HCT116 (cell line): ENCODE measurements at regions not wholly inside any gene's neighbourhood (a gene's known extent, or its start where the extent isn't known, plus 50 kb on each side); places are given as distances from the start of the nearest gene placed in this dataset.

Experiments
- ATAC-seq: fragments of 200-7000 bp; cut with Tn5 transposase; 2 replicates; pipeline ENCODE4 v1.9.1; 2020; ENCODE audit warnings: mild to moderate bottlenecking, moderate library complexity
- BruUV-seq: library from RNA; stranded (reverse); fragments of 400-500 nt; replicated peaks from 2 replicates; lab custom pipeline; 2021; lab: Mats Ljungman, UMichigan
- CTCF ChIA-PET: fragments of 300-600 bp; sonication (Branson Sonifier 250); formaldehyde crosslinking; loops from one replicate; lab custom pipeline; 2021; ENCODE audit warnings: antibody characterized with exemption; lab: Charles Lee
- POLR2A ChIA-PET: fragments of 300-600, 350-600 bp; sonication (Branson Sonifier 250); formaldehyde crosslinking; loops from one replicate; lab custom pipeline; 2021; ENCODE audit warnings: antibody characterized with exemption; lab: Charles Lee
- RAD21 ChIA-PET, 2 experiments: fragments of 300-600 bp; sonication (Branson Sonifier 250); formaldehyde crosslinking; loops; one replicate each; lab custom pipeline; 2023; ENCODE audit warnings: low total read pairs in 2 of 2; ENCODE audit not compliant: uncharacterized antibody in 2 of 2, unreplicated experiment in 2 of 2, low non-redundant PET in 1 of 2; lab: Charles Lee
- DNase-seq: peaks from one replicate; pipeline ENCODE4 v3.0.0-alpha.2; 2010; ENCODE audit warnings: low read depth, low spot score
- H2AFZ ChIP-seq: fragments of 200-600 bp; shearing (Covaris generic), sonication (generic); 2 replicates; pipeline ENCODE4 v1.6.1; 2017; ENCODE audit warnings: low read depth, mixed run types, mixed read lengths, antibody characterized with exemption, low read length; ENCODE audit not compliant: poor library complexity, severe bottlenecking
- H3K27ac ChIP-seq: 2 replicates; pipeline ENCODE4 v1.5.1; 2012; ENCODE audit warnings: low read depth, low read length
- H3K27me3 ChIP-seq: fragments of 200-600 bp; sonication (generic); 2 replicates; pipeline ENCODE4 v1.6.1; 2016; ENCODE audit warnings: mixed run types, low read length, mixed read lengths; ENCODE audit not compliant: insufficient read depth
- H3K36me3 ChIP-seq, 2 experiments: fragments of 200-500 bp in 1 of 2; fragments of 200-600 bp in 1 of 2; sonication (Bioruptor generic) in 1 of 2; sonication (generic) in 1 of 2; 2 replicates each; pipeline versions ENCODE4 v1.5.1 to v1.6.1; 2014 to 2016; ENCODE audit warnings: low read length in 2 of 2, inconsistent platforms in 1 of 2, mixed read lengths in 1 of 2, mixed run types in 1 of 2; ENCODE audit not compliant: insufficient read depth in 2 of 2, control insufficient read depth in 1 of 2
- H3K4me1 ChIP-seq, 2 experiments: fragments of 200-600 bp in 1 of 2; sonication (generic) in 1 of 2; 2 replicates each; pipeline versions ENCODE4 v1.5.1 to v1.6.1; 2012 to 2017; ENCODE audit warnings: low read length in 2 of 2, inconsistent platforms in 1 of 2, mild to moderate bottlenecking in 1 of 2, mixed read lengths in 1 of 2, mixed run types in 1 of 2, moderate library complexity in 1 of 2; ENCODE audit not compliant: insufficient read depth in 2 of 2, control insufficient read depth in 1 of 2
- H3K4me2 ChIP-seq: fragments of 200-600 bp; sonication (generic); 2 replicates; pipeline ENCODE4 v1.6.1; 2017; ENCODE audit warnings: mixed run types, low read length, mixed read lengths
- H3K4me3 ChIP-seq, 2 experiments: fragments of 200-600 bp in 1 of 2; sonication (generic) in 1 of 2; replicated peaks in 1 of 2; 2 replicates each; pipeline ENCODE4 v1.5.1; 2011 to 2016; ENCODE audit warnings: low read length in 2 of 2, control low read depth in 1 of 2, low read depth in 1 of 2, mild to moderate bottlenecking in 1 of 2, mixed read lengths in 1 of 2, mixed run types in 1 of 2
- H3K79me2 ChIP-seq: fragments of 200-600 bp; sonication (generic); 2 replicates; pipeline ENCODE4 v1.6.1; 2017; ENCODE audit warnings: mild to moderate bottlenecking, mixed run types, low read length, moderate library complexity, mixed read lengths; ENCODE audit not compliant: insufficient read depth
- H3K9ac ChIP-seq: fragments of 200-600 bp; sonication (generic); 2 replicates; pipeline ENCODE4 v1.6.1; 2016; ENCODE audit warnings: low read length, mixed read lengths
- H3K9me2 ChIP-seq: fragments of 200-600 bp; sonication (generic), shearing (Covaris generic); 2 replicates; pipeline ENCODE4 v1.6.1; 2017; ENCODE audit warnings: mixed run types, mild to moderate bottlenecking, moderate library complexity; ENCODE audit not compliant: insufficient read depth
- H3K9me3 ChIP-seq, 2 experiments: fragments of 200-500 bp in 1 of 2; fragments of 200-600 bp in 1 of 2; sonication (Bioruptor generic) in 1 of 2; sonication (generic) in 1 of 2; 2 replicates each; pipeline ENCODE4 v1.6.1; 2014 to 2017; ENCODE audit warnings: low read length in 2 of 2, mixed read lengths in 2 of 2, inconsistent platforms in 1 of 2, low read depth in 1 of 2, mild to moderate bottlenecking in 1 of 2, mixed run types in 1 of 2, moderate library complexity in 1 of 2; ENCODE audit not compliant: control insufficient read depth in 1 of 2, insufficient read depth in 1 of 2
- H4K20me1 ChIP-seq: fragments of 200-600 bp; sonication (generic), shearing (Covaris generic); 2 replicates; pipeline ENCODE4 v1.6.1; 2017; ENCODE audit warnings: mixed run types, mild to moderate bottlenecking, moderate library complexity; ENCODE audit not compliant: insufficient read depth
- CEBPB ChIP-seq: IDR thresholded peaks from 2 replicates; pipeline ENCODE4 v1.6.1; 2012; ENCODE audit warnings: low read depth
- EGR1 ChIP-seq: IDR thresholded peaks from 2 replicates; pipeline ENCODE4 v1.6.1; 2012; ENCODE audit warnings: low read depth
- ELF1 ChIP-seq: IDR thresholded peaks from 2 replicates; pipeline ENCODE4 v1.6.1; 2012; ENCODE audit warnings: low read depth, borderline replicate concordance
- EZH2 ChIP-seq: fragments of 200-600 bp; sonication (generic); IDR thresholded peaks from 2 replicates; pipeline ENCODE4 v1.6.1; 2017; ENCODE audit warnings: antibody characterized with exemption, mixed run types
- EZH2phosphoT487 ChIP-seq: fragments of 200-600 bp; IDR thresholded peaks from 2 replicates; pipeline ENCODE4 v1.6.1; 2018; ENCODE audit warnings: antibody characterized with exemption, borderline replicate concordance
- FOSL1 ChIP-seq: IDR thresholded peaks from 2 replicates; pipeline ENCODE4 v1.6.1; 2012; ENCODE audit warnings: low read depth
- POLR2AphosphoS5 ChIP-seq: IDR thresholded peaks from 2 replicates; pipeline ENCODE4 v1.6.1; 2011; ENCODE audit warnings: mild to moderate bottlenecking, low read depth, low read length, moderate library complexity
- SRF ChIP-seq: IDR thresholded peaks from 2 replicates; pipeline ENCODE4 v1.6.1; 2012; ENCODE audit warnings: low read depth
- ZNF274 ChIP-seq: fragments of 200-500 bp; sonication (Bioruptor generic); IDR thresholded peaks from 2 replicates; pipeline ENCODE4 v1.6.1; 2014; ENCODE audit warnings: mild to moderate bottlenecking, low read depth, low read length, inconsistent platforms
- intact Hi-C: fragments of 100-400 bp; cut with micrococcal nuclease; formaldehyde crosslinking; loops from 2 replicates; pipeline ENCODE4 v1.10.0; 2022
- TF ChIP-seq, protein P1 (sequence below): IDR thresholded peaks from 2 replicates; pipeline ENCODE4 v1.6.1; 2012
- TF ChIP-seq, protein P2 (sequence below): IDR thresholded peaks from 2 replicates; pipeline ENCODE4 v1.6.1; 2011; ENCODE audit warnings: mild to moderate bottlenecking, low read length, moderate library complexity; ENCODE audit not compliant: insufficient replicate concordance; ENCODE audit errors: extremely low read depth

DNA sequence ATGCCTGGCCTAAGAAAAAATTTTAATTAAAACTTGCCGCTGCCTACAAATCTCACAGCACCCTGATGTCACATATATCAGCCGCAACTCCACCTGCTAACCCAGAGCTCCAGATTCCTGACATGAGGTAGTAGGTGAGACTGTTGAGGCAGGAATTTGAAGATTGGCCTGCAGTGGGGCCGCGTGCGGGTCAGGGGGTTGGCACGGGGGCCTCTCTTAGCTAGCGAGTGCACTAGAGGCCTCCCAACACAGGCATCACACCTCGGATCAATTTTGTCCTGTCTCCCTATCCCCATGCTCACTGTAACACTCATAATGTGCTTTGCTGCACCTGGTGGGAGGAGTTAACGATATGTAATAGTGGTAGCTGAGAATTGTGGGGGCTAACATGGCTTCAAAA is 349.8 kb downstream of the CDC5L start:
- BruUV-seq, result no TSS peak
- Histone ChIP-seq H3K36me3 (no peaks in the 10 kb centered on the region), H3K27ac (no peak overlapping the region), H2AFZ (no peak overlapping the region), H3K4me3 (no peak overlapping the region), H3K9ac (no peak overlapping the region)
- ATAC-seq, result no peak
- TF ChIP-seq CEBPB (no peak), FOSL1 (no peak), EGR1 (no peak), SRF (no peak), POLR2AphosphoS5 (no peak), ELF1 (no peak), ZNF274 (no peak), EZH2 (no peak), EZH2phosphoT487 (no peak)
- TF ChIP-seq, protein P1, sequence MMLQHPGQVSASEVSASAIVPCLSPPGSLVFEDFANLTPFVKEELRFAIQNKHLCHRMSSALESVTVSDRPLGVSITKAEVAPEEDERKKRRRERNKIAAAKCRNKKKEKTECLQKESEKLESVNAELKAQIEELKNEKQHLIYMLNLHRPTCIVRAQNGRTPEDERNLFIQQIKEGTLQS, result no peak
- TF ChIP-seq, protein P2, sequence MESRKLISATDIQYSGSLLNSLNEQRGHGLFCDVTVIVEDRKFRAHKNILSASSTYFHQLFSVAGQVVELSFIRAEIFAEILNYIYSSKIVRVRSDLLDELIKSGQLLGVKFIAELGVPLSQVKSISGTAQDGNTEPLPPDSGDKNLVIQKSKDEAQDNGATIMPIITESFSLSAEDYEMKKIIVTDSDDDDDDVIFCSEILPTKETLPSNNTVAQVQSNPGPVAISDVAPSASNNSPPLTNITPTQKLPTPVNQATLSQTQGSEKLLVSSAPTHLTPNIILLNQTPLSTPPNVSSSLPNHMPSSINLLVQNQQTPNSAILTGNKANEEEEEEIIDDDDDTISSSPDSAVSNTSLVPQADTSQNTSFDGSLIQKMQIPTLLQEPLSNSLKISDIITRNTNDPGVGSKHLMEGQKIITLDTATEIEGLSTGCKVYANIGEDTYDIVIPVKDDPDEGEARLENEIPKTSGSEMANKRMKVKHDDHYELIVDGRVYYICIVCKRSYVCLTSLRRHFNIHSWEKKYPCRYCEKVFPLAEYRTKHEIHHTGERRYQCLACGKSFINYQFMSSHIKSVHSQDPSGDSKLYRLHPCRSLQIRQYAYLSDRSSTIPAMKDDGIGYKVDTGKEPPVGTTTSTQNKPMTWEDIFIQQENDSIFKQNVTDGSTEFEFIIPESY, result no peak
- TF ChIP-seq, all 23 proteins: peak for 0
- H3K4me2 ChIP-seq, result no peak overlapping the region
- no peaks in the 10 kb centered on the region for H3K4me1 ChIP-seq
- no peak for DNase-seq
- POLR2A ChIA-PET, result no interaction called here
- RAD21 ChIA-PET, result no interaction called here
- H4K20me1 ChIP-seq, result no peaks in the 10 kb centered on the region
- no peaks in the 10 kb centered on the region for H3K9me3 ChIP-seq
- CTCF ChIA-PET, result no interaction called here
- intact Hi-C loops, result no loop called here
- H3K27me3 ChIP-seq, result peaks cover 4% of the 10 kb centered on the region; the same call in 1 of the 2 replicates
- H3K9me2 ChIP-seq, result no peaks in the 10 kb centered on the region
- no peaks in the 10 kb centered on the region for H3K79me2 ChIP-seq
